ENCODE measurements at regions not wholly inside any gene's neighbourhood (a gene's known extent, or its start where the extent isn't known, plus 50 kb on each side); places are given as distances from the start of the nearest gene placed in this dataset.

DNA sequence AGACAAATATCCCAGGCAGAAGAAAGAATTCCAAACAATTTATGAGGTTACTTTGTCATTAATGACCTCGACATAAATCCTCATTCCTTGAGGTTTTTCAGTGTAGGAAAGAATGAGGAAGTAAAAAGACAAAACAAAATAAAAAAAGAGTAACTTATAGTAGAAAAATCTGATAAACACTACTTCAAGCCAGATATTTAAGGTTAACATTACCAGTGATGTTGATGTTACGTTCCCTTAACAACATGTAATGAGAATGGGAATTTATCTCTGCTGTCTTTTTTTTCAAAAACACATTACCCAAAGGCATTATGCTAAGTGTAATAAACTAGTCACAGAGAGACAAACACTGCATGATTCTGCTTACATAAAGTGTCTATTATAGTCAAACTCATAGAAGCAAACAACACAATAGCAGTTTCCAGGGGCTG lies 935.1 kb downstream of the SLITRK1 start:
- no peak overlapping the region for H2AFZ ChIP-seq

DNA sequence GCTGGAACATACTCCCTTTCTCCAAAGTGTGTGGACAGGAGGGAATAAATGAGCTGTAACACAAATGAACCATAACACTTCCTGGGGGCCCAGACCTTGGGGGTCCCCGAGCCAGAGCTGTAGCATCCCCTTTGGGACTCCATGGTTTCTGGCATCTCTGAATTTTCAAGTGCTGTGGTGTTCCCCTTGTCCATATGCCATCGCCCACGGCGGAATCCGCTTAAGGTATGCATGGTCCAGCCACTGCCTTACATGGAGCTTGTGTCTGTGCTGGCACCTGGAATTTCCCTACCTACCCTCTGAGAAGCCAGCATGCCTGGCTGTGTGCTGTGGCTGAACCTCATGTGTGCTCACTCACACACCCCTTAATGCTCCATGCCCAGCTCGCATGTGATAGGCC lies 943.6 kb downstream of the SLITRK1 start:
- no peak for DNase-seq (ENCODE audit: low spot score)
- no peak overlapping the region for H3K4me3 ChIP-seq
- H3K9me2 ChIP-seq (replicated peaks; ENCODE audit: insufficient read depth): no peaks in the 10 kb centered on the region
- no peaks in the 10 kb centered on the region for H3K36me3 ChIP-seq (replicated peaks; ENCODE audit: insufficient read depth, low read depth)
- no peaks in the 10 kb centered on the region for H3K79me2 ChIP-seq
- TF ChIP-seq EZH2phosphoT487 (IDR thresholded peaks at IDR 0.05; ENCODE audit: low read depth, severe bottlenecking, unreplicated experiment) (no peak), EZH2 (IDR thresholded peaks at IDR 0.05; ENCODE audit: borderline replicate concordance) (no peak), CTCF (IDR thresholded peaks at IDR 0.05; ENCODE audit: poor library complexity) (no peak)
- no peaks in the 10 kb centered on the region for H4K20me1 ChIP-seq (ENCODE audit: insufficient read depth, poor library complexity, severe bottlenecking)
- no peaks in the 10 kb centered on the region for H3K9me3 ChIP-seq (ENCODE audit: low read depth)
- no peak overlapping the region for H3K27ac ChIP-seq
- H3K27me3 ChIP-seq: no peaks in the 10 kb centered on the region
- 95% methylated on average over 6 of the region's 6 CpGs for WGBS (ENCODE audit: low lambda C conversion rate, missing lambda C conversion rate)
- no peak overlapping the region for H2AFZ ChIP-seq
- peaks cover 4% of the 10 kb centered on the region for H3K4me1 ChIP-seq (ENCODE audit: insufficient read depth)
- no peak overlapping the region for H3K4me2 ChIP-seq

More for the DNA sequence above, 935.1 kb downstream of the SLITRK1 start:
- DNase-seq (ENCODE audit: low spot score): no peak
- no peaks in the 10 kb centered on the region for H3K79me2 ChIP-seq
- WGBS (ENCODE audit: low lambda C conversion rate, missing lambda C conversion rate): 45% methylated on average over 2 of the region's 2 CpGs
- H3K4me1 ChIP-seq (ENCODE audit: insufficient read depth): no peaks in the 10 kb centered on the region
- no peak overlapping the region for H3K27ac ChIP-seq
- TF ChIP-seq EZH2 (IDR thresholded peaks at IDR 0.05; ENCODE audit: borderline replicate concordance) (no peak), EZH2phosphoT487 (IDR thresholded peaks at IDR 0.05; ENCODE audit: low read depth, severe bottlenecking, unreplicated experiment) (no peak), CTCF (IDR thresholded peaks at IDR 0.05; ENCODE audit: poor library complexity) (no peak)
- no peaks in the 10 kb centered on the region for H3K27me3 ChIP-seq
- H3K4me2 ChIP-seq: no peak overlapping the region
- H3K36me3 ChIP-seq (replicated peaks; ENCODE audit: insufficient read depth, low read depth): no peaks in the 10 kb centered on the region
- H3K9me3 ChIP-seq (ENCODE audit: low read depth): no peaks in the 10 kb centered on the region
- H3K9me2 ChIP-seq (replicated peaks; ENCODE audit: insufficient read depth): no peaks in the 10 kb centered on the region
- H3K4me3 ChIP-seq: no peak overlapping the region
- H4K20me1 ChIP-seq (ENCODE audit: insufficient read depth, poor library complexity, severe bottlenecking): no peaks in the 10 kb centered on the region

GRCh38 chr13:82934000-82934399 lies 948.3 kb downstream of the SLITRK1 start:
- 66% methylated on average over 2 of the region's 2 CpGs for WGBS (ENCODE audit: low lambda C conversion rate, missing lambda C conversion rate)
- Histone ChIP-seq H3K4me2 (no peak overlapping the region), H3K79me2 (no peaks in the 10 kb centered on the region), H3K36me3 (replicated peaks; ENCODE audit: insufficient read depth, low read depth) (no peaks in the 10 kb centered on the region), H2AFZ (no peak overlapping the region), H3K27ac (no peak overlapping the region), H3K4me1 (ENCODE audit: insufficient read depth) (peaks cover 4% of the 10 kb centered on the region), H3K9me3 (ENCODE audit: low read depth) (no peaks in the 10 kb centered on the region), H3K9me2 (replicated peaks; ENCODE audit: insufficient read depth) (no peaks in the 10 kb centered on the region), H3K27me3 (no peaks in the 10 kb centered on the region), H4K20me1 (ENCODE audit: insufficient read depth, poor library complexity, severe bottlenecking) (no peaks in the 10 kb centered on the region), H3K4me3 (no peak overlapping the region)
- DNase-seq (ENCODE audit: low spot score): no peak
- TF ChIP-seq EZH2phosphoT487 (IDR thresholded peaks at IDR 0.05; ENCODE audit: low read depth, severe bottlenecking, unreplicated experiment) (no peak), CTCF (IDR thresholded peaks at IDR 0.05; ENCODE audit: poor library complexity) (no peak), EZH2 (IDR thresholded peaks at IDR 0.05; ENCODE audit: borderline replicate concordance) (no peak)

- no peaks in the 10 kb centered on the region for H3K4me1 ChIP-seq (ENCODE audit: insufficient read depth)
- no peak overlapping the region for H2AFZ ChIP-seq
- WGBS (ENCODE audit: low lambda C conversion rate, missing lambda C conversion rate): 80% methylated on average over 4 of the region's 4 CpGs
- no peak overlapping the region for H3K4me3 ChIP-seq
- no peak overlapping the region for H3K4me2 ChIP-seq
- H3K9me2 ChIP-seq (replicated peaks; ENCODE audit: insufficient read depth): no peaks in the 10 kb centered on the region
- no peaks in the 10 kb centered on the region for H3K27me3 ChIP-seq
- H4K20me1 ChIP-seq (ENCODE audit: insufficient read depth, poor library complexity, severe bottlenecking): no peaks in the 10 kb centered on the region
- H3K27ac ChIP-seq: no peak overlapping the region
- no peaks in the 10 kb centered on the region for H3K9me3 ChIP-seq (ENCODE audit: low read depth)
- H3K79me2 ChIP-seq: no peaks in the 10 kb centered on the region
- H3K36me3 ChIP-seq (replicated peaks; ENCODE audit: insufficient read depth, low read depth): no peaks in the 10 kb centered on the region
- DNase-seq (ENCODE audit: low spot score): no peak
- no peak for TF ChIP-seq EZH2 (IDR thresholded peaks at IDR 0.05; ENCODE audit: borderline replicate concordance)
- TF ChIP-seq EZH2phosphoT487 (IDR thresholded peaks at IDR 0.05; ENCODE audit: low read depth, severe bottlenecking, unreplicated experiment): no peak
- no peak for TF ChIP-seq CTCF (IDR thresholded peaks at IDR 0.05; ENCODE audit: poor library complexity)
Measured at GRCh38 chr13:82925114-82925513, 957.2 kb downstream of the SLITRK1 start.

Data from hepatocyte (in vitro differentiated cells).